OCI-LY1 (cell line): ENCODE measurements at regions not wholly inside any gene's neighbourhood (a gene's known extent, or its start where the extent isn't known, plus 50 kb on each side); places are given as distances from the start of the nearest gene placed in this dataset.
"Not testable (repeated sequence)": the region's sequence is repeated elsewhere in the genome, so short reads cannot be mapped to it uniquely, and the experiment has no call there.

Source experiments
- H2AFZ ChIP-seq: fragments of 200-600 bp; sonication (generic), shearing (Covaris generic); 2 replicates; pipeline ENCODE4 v1.6.0; 2014; ENCODE audit warnings: antibody characterized with exemption, mild to moderate bottlenecking, low read length
- H3F3A ChIP-seq: fragments of 200-600 bp; sonication (generic), shearing (Covaris generic); 2 replicates; pipeline ENCODE4 v1.6.0; 2014; ENCODE audit warnings: mild to moderate bottlenecking, antibody characterized with exemption, low read length, moderate library complexity; ENCODE audit not compliant: insufficient read depth
- H3K27ac ChIP-seq: fragments of 200-600 bp; sonication (generic); 2 replicates; pipeline ENCODE4 v1.5.1; 2014; ENCODE audit warnings: low read length, mixed run types, mild to moderate bottlenecking, low read depth; ENCODE audit not compliant: poor library complexity, severe bottlenecking
- H3K27me3 ChIP-seq: fragments of 200-600 bp; sonication (generic); 2 replicates; pipeline ENCODE4 v1.6.0; 2014; ENCODE audit warnings: antibody characterized with exemption, mild to moderate bottlenecking, low read length, moderate library complexity; ENCODE audit not compliant: insufficient read depth
- H3K36me3 ChIP-seq: fragments of 200-600 bp; sonication (generic); 2 replicates; pipeline ENCODE4 v1.6.1; 2014; ENCODE audit warnings: mild to moderate bottlenecking, antibody characterized with exemption, low read length, moderate library complexity, mixed read lengths; ENCODE audit not compliant: insufficient read depth
- H3K4me1 ChIP-seq: fragments of 200-600 bp; sonication (generic); 2 replicates; pipeline ENCODE4 v1.5.1; 2014; ENCODE audit warnings: mild to moderate bottlenecking, low read length, moderate library complexity; ENCODE audit not compliant: insufficient read depth, severe bottlenecking
- H3K4me2 ChIP-seq: fragments of 200-600 bp; sonication (generic), shearing (Covaris generic); 2 replicates; pipeline ENCODE4 v1.6.1; 2014; ENCODE audit warnings: low read length
- H3K4me3 ChIP-seq: fragments of 200-600 bp; sonication (generic); 2 replicates; pipeline ENCODE4 v1.5.1; 2014; ENCODE audit warnings: low read length, low read depth, mild to moderate bottlenecking, mixed read lengths; ENCODE audit not compliant: poor library complexity, severe bottlenecking
- H3K79me2 ChIP-seq: fragments of 200-600 bp; shearing (Covaris generic); 2 replicates; pipeline ENCODE4 v1.6.1; 2016; ENCODE audit warnings: mixed run types, low read length, mixed read lengths; ENCODE audit not compliant: insufficient read depth
- H3K9ac ChIP-seq: fragments of 200-600 bp; sonication (generic), shearing (Covaris generic); 2 replicates; pipeline ENCODE4 v1.6.1; 2014; ENCODE audit warnings: mild to moderate bottlenecking, low read length, mixed read lengths
- H3K9me2 ChIP-seq: fragments of 200-600 bp; sonication (generic), shearing (Covaris generic); 2 replicates; pipeline ENCODE4 v1.6.1; 2014; ENCODE audit warnings: low read depth, mild to moderate bottlenecking, low read length, mixed read lengths
- H3K9me3 ChIP-seq: fragments of 200-600 bp; shearing (Covaris generic); 2 replicates; pipeline ENCODE4 v1.6.1; 2014; ENCODE audit warnings: low read length, mixed read lengths
- H4K20me1 ChIP-seq: fragments of 200-600 bp; sonication (generic), shearing (Covaris generic); 2 replicates; pipeline ENCODE4 v1.6.0; 2016; ENCODE audit warnings: mild to moderate bottlenecking, low read length; ENCODE audit not compliant: insufficient read depth
- CTCF ChIP-seq: fragments of 200-600 bp; sonication (generic), shearing (Covaris generic); IDR thresholded peaks from 2 replicates; pipeline ENCODE4 v1.5.1; 2017; ENCODE audit warnings: mild to moderate bottlenecking, antibody characterized with exemption, low read length, moderate library complexity, mixed read lengths
- EZH2 ChIP-seq: fragments of 200-600 bp; sonication (generic), shearing (Covaris generic); IDR thresholded peaks from 2 replicates; pipeline ENCODE4 v1.8.0; 2017; ENCODE audit warnings: borderline replicate concordance, mixed run types, mild to moderate bottlenecking, antibody characterized with exemption, low read length, moderate library complexity, mixed read lengths

DNA sequence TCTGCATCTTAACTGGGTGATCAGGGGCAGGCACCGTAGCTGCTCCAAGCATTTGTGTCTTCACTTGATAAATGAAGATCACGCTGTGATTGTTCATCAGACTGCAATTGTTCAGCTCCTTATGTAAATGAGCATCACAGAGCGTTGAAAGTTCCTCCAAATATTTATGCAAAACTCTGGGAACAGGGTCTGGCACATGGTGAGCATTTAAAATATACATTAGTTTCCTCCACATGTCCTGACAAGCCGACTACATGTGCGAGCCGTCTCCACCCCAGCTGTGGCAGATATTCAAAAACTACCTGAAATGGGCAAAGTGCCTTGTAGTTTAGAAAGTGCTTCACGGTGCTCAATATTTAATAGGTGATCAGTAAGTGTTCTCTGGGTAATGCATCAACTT is 175.1 kb upstream of the ID2 start:
- no peaks in the 10 kb centered on the region for H3K4me1 ChIP-seq
- H3K27ac ChIP-seq, result no peak overlapping the region
- peaks cover 41% of the 10 kb centered on the region for H3K36me3 ChIP-seq
- no peaks in the 10 kb centered on the region for H3K9me2 ChIP-seq
- no peaks in the 10 kb centered on the region for H4K20me1 ChIP-seq
- peaks cover 18% of the 10 kb centered on the region for H3K9me3 ChIP-seq
- no peak overlapping the region for H3K9ac ChIP-seq
- H3K4me2 ChIP-seq, result no peak overlapping the region
- no peak for TF ChIP-seq EZH2
- TF ChIP-seq CTCF, result no peak
- H3K79me2 ChIP-seq, result no peaks in the 10 kb centered on the region
- no peaks in the 10 kb centered on the region for H3F3A ChIP-seq
- no peak overlapping the region for H3K4me3 ChIP-seq
- H2AFZ ChIP-seq, result no peak overlapping the region
- H3K27me3 ChIP-seq, result no peaks in the 10 kb centered on the region

DNA sequence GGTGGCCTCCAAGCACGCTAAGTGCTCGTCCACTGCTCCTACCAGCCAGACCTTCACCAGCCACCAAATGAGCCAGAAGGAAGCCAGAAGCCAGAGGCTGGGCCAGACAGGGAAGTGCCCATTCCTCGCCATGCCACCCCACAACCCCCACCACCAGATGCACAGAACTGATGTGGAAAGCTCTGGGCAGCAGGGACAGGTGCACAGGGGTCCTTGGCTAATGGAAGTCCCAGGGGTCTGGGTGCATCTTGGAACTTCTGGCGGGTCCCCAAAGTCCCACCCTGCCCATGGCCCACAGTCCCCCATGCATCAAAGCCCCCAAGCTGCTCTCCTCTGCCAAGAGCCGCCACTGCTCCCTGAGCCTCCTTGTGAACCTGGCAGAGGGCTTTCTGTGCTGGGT is 173.1 kb upstream of the ID2 start:
- peaks cover 18% of the 10 kb centered on the region for H3K9me3 ChIP-seq

GRCh38 chr2:8509621-8510020 is 172.2 kb upstream of the ID2 start:
- no peaks in the 10 kb centered on the region for H3F3A ChIP-seq
- H3K36me3 ChIP-seq, result peaks cover 51% of the 10 kb centered on the region
- H3K27ac ChIP-seq, result no peak overlapping the region
- H3K79me2 ChIP-seq, result no peaks in the 10 kb centered on the region
- H4K20me1 ChIP-seq, result no peaks in the 10 kb centered on the region
- no peak for TF ChIP-seq EZH2
- TF ChIP-seq CTCF, result no peak
- H3K27me3 ChIP-seq, result no peaks in the 10 kb centered on the region
- H3K4me1 ChIP-seq, result peaks cover 5% of the 10 kb centered on the region
- H3K4me3 ChIP-seq, result no peak overlapping the region
- no peak overlapping the region for H3K9ac ChIP-seq
- no peak overlapping the region for H2AFZ ChIP-seq
- peaks cover 18% of the 10 kb centered on the region for H3K9me3 ChIP-seq
- no peaks in the 10 kb centered on the region for H3K9me2 ChIP-seq
- no peak overlapping the region for H3K4me2 ChIP-seq

More for the DNA sequence above, 173.1 kb upstream of the ID2 start:
- TF ChIP-seq EZH2 (no peak), CTCF (no peak)
- Histone ChIP-seq H4K20me1 (no peaks in the 10 kb centered on the region), H2AFZ (no peak overlapping the region), H3K9me2 (no peaks in the 10 kb centered on the region), H3K36me3 (peaks cover 51% of the 10 kb centered on the region), H3K4me2 (no peak overlapping the region), H3F3A (no peaks in the 10 kb centered on the region), H3K4me3 (no peak overlapping the region), H3K27ac (no peak overlapping the region), H3K9ac (no peak overlapping the region), H3K27me3 (no peaks in the 10 kb centered on the region), H3K79me2 (no peaks in the 10 kb centered on the region), H3K4me1 (no peaks in the 10 kb centered on the region)

DNA sequence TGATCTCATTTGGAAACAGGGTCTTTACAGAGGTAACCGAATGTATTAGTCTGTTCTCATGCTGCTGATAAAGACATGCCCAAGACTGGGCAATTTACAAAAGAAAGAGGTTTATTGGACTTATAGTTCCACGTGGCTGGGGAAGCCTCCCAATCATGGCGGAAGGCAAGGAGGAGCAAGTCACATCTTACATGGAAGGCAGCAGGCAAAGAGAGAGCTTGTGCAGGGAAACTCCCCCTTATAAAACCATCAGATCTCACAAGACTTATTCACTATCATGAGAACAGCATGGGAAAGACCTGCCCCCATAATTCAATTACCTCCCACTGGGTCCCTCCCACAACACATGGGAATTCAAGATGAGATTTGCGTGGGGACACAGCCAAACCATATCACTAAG is 171.8 kb upstream of the ID2 start:
- H2AFZ ChIP-seq, H3K9ac ChIP-seq, H4K20me1 ChIP-seq, H3K27ac ChIP-seq, H3K79me2 ChIP-seq, H3F3A ChIP-seq, H3K4me3 ChIP-seq, H3K4me2 ChIP-seq, H3K4me1 ChIP-seq, H3K27me3 ChIP-seq, H3K9me2 ChIP-seq: not testable (repeated sequence)
- peaks cover 51% of the 10 kb centered on the region for H3K36me3 ChIP-seq
- H3K9me3 ChIP-seq, result peaks cover 18% of the 10 kb centered on the region
